ENCODE measurements at regions not wholly inside any gene's neighbourhood (a gene's known extent, or its start where the extent isn't known, plus 50 kb on each side); places are given as distances from the start of the nearest gene placed in this dataset.

- no peak for TF ChIP-seq CTCF (IDR thresholded peaks at IDR 0.05)
- TF ChIP-seq POLR2A (IDR thresholded peaks at IDR 0.05) = no peak
These were observed 101.6 kb upstream of the TNS3 start for GRCh38 chr7:47683485-47683898.
